Activated CD8-positive, alpha-beta memory T cell treated with anti-CD3 and anti-CD28 coated beads, Interleukin-2, amount 50 U/mL, for 24 hours (primary cell): ENCODE measurements at regions not wholly inside any gene's neighbourhood (a gene's known extent, or its start where the extent isn't known, plus 50 kb on each side); places are given as distances from the start of the nearest gene placed in this dataset.
"Not testable (repeated sequence)": the region's sequence is repeated elsewhere in the genome, so short reads cannot be mapped to it uniquely, and the experiment has no call there.

ENCODE experiments used
- DNase-seq: peaks from one replicate; pipeline ENCODE4 v3.0.0-alpha.2; 2020; ENCODE audit errors: extremely low read depth

- DNase-seq: no peak
Measured at GRCh38 chr4:26208237-26208994, 112.4 kb upstream of the RBPJ start.

- DNase-seq: not testable (repeated sequence)
Measured at GRCh38 chr4:26209378-26209777, 111.4 kb upstream of the RBPJ start.

- DNase-seq: no peak
Measured at GRCh38 chr4:26212528-26212927, 108.3 kb upstream of the RBPJ start.

GRCh38 chr4:26213317-26213716 is 107.5 kb upstream of the RBPJ start:
- DNase-seq: no peak

GRCh38 chr4:26214994-26215393 is 105.8 kb upstream of the RBPJ start:
- DNase-seq: no peak

- DNase-seq: no peak
Measured at GRCh38 chr4:26215725-26216124, 105.1 kb upstream of the RBPJ start.

GRCh38 chr4:26217481-26217880 is 103.3 kb upstream of the RBPJ start:
- no peak for DNase-seq

GRCh38 chr4:26217961-26218676 is 102.7 kb upstream of the RBPJ start:
- DNase-seq: no peak

- DNase-seq: no peak
Measured at GRCh38 chr4:26218677-26219605, 101.9 kb upstream of the RBPJ start.

GRCh38 chr4:26220696-26221095 is 100.1 kb upstream of the RBPJ start:
- DNase-seq: no peak

- no peak for DNase-seq
Measured at GRCh38 chr4:26223155-26223554, 97.7 kb upstream of the RBPJ start.

- DNase-seq: no peak
Measured at GRCh38 chr4:26226629-26227376, 94.0 kb upstream of the RBPJ start.

GRCh38 chr4:26227601-26228229 is 93.1 kb upstream of the RBPJ start:
- no peak for DNase-seq

GRCh38 chr4:26228883-26229282 is 91.9 kb upstream of the RBPJ start:
- DNase-seq: no peak

GRCh38 chr4:26229974-26230373 is 90.8 kb upstream of the RBPJ start:
- DNase-seq: no peak

- no peak for DNase-seq
Measured at GRCh38 chr4:26233350-26233749, 87.5 kb upstream of the RBPJ start.

GRCh38 chr4:26235500-26235899 is 85.3 kb upstream of the RBPJ start:
- no peak for DNase-seq

- no peak for DNase-seq
Measured at GRCh38 chr4:26237916-26238315, 82.9 kb upstream of the RBPJ start.

GRCh38 chr4:26238426-26238777 is 82.4 kb upstream of the RBPJ start:
- no peak for DNase-seq

GRCh38 chr4:26238778-26239679 is 81.8 kb upstream of the RBPJ start:
- no peak for DNase-seq
